ENCODE measurements at regions not wholly inside any gene's neighbourhood (a gene's known extent, or its start where the extent isn't known, plus 50 kb on each side); places are given as distances from the start of the nearest gene placed in this dataset.

GRCh38 chr6:167583412-167583811, 243.3 kb upstream of the AFDN start:
- no peak for DNase-seq

GRCh38 chr6:167588181-167588919, 238.4 kb upstream of the AFDN start:
- no peak for DNase-seq

GRCh38 chr6:167588920-167589614, 237.6 kb upstream of the AFDN start:
- DNase-seq = no peak

GRCh38 chr6:167589615-167589940, 237.1 kb upstream of the AFDN start:
- no peak for DNase-seq

GRCh38 chr6:167590193-167590592, 236.5 kb upstream of the AFDN start:
- DNase-seq = no peak
